HG02798 (cell line): ENCODE measurements at regions not wholly inside any gene's neighbourhood (a gene's known extent, or its start where the extent isn't known, plus 50 kb on each side); places are given as distances from the start of the nearest gene placed in this dataset.
"Not testable (repeated sequence)": the region's sequence is repeated elsewhere in the genome, so short reads cannot be mapped to it uniquely, and the experiment has no call there.

Source experiments
- ATAC-seq: cut with Tn5 transposase; IDR thresholded peaks from one replicate; pipeline ENCODE4 v1.9.1; 2021; ENCODE audit warnings: mild to moderate bottlenecking; ENCODE audit not compliant: unreplicated experiment, poor library complexity

DNA sequence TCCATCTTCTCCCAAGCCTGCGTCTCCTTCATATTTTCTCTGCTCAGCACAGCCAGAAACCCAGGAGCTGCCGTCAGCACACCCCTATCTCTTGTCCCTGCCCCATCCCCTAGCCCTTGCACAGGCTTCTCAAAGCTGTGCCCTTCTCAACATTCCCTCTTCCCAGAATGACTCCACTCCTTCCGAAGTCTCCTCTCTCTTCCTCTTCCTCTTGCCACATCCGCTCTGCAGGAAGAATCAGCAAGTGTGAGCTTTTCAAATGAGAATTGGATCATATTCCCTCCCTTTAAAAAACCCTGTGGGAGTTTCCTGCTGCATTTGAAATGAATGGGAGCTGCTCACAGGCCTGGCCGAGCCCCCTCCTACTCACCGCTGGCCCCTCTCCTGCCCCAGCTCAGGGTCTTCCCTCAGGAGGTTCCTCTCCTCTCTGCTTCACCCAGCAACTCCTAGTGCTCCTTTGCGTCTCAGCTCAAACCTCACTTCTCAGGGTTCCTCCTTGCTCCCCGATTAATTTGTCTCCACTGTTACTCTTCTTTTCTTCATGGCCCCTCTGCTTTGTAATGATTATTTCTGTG is 528.5 kb upstream of the CCDC196 start:
- no peak for ATAC-seq

- ATAC-seq, result peak; percentile 35
These were observed 527.3 kb upstream of the CCDC196 start for GRCh38 chr14:65958664-65959562.

GRCh38 chr14:65959563-65960024 is 526.6 kb upstream of the CCDC196 start:
- ATAC-seq, result peak; percentile 36

DNA sequence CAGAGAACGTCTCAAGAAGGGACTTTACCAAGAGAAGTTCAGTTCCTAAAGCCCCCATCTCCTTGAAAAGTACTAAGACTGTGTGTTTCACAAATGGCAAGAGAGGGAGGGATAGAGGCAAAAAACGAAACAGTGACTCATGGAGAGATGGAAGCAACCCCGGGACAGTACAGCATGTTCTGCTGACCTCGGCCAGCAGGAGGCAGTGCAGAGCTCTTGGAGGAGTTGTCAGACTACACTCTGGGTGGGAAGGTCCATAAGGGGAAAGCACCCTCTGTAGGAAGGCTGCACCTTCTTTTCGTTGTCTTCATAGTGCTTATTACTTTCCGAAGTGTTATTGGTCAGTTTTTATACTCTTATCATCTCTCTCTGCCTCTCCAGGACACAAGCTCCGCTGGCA is 525.2 kb upstream of the CCDC196 start:
- peak; percentile 70 for ATAC-seq

- no peak for ATAC-seq
These were observed 523.2 kb upstream of the CCDC196 start for GRCh38 chr14:65962952-65963351.

- ATAC-seq, result no peak
These were observed 521.8 kb upstream of the CCDC196 start for GRCh38 chr14:65964366-65964765.

DNA sequence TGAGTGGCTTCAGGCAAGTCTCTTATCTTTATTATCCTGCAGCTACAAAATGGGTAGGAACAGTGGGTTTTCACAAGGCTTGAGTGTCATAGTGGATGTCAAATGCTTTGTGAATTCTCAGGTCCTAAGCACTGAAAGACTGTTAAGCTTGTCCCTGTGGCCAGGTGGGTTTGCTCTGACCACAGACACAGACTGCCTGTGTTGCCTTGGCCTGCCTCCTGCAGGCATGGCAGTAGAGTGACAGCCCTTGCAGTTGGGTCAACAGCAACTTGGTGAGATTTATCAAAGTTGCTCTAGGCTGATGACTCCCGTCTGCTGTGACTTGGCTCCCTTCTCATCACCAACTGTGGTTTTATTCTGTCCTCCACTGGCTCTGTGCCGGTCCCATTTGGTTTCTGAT is 520.0 kb upstream of the CCDC196 start:
- no peak for ATAC-seq

DNA sequence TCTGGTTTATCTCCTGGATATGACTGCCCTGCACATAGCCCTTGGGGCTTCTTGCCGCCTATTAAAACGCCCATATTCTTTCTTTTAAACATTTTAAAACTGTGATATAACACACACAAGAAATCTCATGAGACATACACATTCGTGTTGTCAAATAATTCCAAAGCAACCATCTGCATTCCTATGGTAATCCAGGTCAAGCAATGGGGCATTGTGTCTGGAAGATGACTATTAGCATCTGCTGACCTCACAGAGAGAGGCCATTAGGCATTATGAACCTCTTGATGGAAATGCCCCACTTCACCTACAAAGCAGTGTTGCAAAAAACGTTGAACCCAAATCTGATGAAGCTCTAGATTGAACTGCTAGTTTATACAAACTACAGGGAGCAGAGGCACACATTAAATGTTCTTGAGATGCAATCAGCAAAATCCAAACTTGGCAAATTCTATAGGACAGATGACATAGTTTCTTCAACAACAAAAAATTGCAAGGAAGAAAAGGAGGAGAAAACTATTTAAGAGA is 513.8 kb upstream of the CCDC196 start:
- ATAC-seq, result no peak

DNA sequence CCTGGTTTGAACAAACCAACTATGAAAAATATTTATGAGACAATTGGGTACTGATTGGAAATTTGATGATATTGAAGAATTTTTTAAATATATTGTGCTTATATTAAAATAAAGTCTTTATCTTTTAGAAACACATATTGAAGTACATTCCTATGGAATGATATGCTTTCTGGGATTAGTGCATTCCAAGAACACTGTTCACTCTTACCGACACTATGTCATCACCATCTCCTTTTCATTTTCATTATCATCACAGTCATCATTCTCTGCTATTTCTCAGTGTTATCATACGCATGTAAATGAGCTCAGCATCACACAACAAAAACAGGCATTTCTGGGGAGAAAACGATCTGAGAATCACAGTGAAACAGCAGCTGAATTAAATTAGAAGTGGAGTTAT is 513.3 kb upstream of the CCDC196 start:
- ATAC-seq, result no peak

DNA sequence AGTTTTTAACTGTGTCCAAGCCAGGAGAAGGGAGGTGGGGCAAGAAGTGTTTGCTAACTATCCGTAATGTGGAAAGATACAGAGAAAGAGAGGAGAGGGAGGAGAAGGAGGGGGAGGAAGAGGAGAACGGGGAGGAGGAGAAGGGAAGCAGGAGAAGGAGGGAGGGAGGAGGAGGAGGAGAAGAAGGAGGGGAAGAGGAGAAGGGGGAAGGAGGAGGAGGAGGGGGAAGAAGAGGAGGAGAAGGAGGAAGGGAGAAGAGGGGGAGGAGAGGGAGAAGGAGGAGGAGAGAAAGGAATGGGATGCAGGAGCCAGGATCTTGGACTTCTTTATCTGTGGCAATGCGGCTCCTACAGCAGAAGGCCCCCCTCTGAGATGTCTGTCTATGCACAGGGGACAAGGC is 510.3 kb upstream of the CCDC196 start:
- no peak for ATAC-seq

GRCh38 chr14:65976761-65977404 is 509.3 kb upstream of the CCDC196 start:
- ATAC-seq, result no peak

GRCh38 chr14:65981192-65981843 is 504.9 kb upstream of the CCDC196 start:
- ATAC-seq, result no peak

DNA sequence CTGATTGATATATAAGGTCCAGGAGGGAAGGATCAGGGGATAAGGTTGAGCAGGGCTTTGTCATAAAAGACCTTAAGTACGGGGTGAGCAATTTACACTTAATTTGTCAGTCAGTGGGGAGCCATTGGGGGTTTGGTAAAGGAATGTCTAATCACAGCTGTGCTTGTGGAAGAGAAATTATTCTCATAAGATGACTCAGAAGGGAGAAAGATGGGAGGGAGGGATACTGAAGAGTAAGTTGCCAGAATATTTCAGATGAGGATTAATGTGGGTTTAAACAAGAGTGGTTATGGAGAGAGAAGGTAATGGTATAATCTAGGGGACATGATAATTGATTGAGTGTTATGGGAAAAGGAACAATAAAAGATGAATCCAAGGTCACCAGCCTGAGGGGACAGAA is 500.1 kb upstream of the CCDC196 start:
- ATAC-seq, result no peak

DNA sequence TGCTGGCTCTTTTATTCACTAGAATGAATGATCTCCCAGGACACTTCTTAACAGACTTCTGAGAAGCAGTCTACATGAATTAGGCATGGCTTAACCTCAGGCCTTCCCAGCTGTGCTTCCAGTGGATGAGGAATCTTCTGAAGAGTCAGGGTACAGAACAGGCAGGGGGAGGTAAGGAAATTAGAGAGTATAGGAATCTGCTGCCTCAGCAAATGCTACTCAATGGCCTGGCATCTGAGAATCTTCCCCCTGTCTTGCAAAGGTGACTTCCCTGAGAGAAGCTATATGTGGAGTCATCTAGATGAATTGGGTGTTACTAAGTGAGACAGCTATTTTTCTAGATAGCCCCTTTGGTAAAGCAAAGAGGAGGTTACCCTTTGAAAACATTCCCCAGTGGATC is 496.2 kb upstream of the CCDC196 start:
- ATAC-seq, result no peak

- ATAC-seq, result no peak
These were observed 495.1 kb upstream of the CCDC196 start for GRCh38 chr14:65991104-65991503.

GRCh38 chr14:65991935-65992334 is 494.2 kb upstream of the CCDC196 start:
- ATAC-seq, result not testable (repeated sequence)

GRCh38 chr14:65993103-65993502 is 493.1 kb upstream of the CCDC196 start:
- no peak for ATAC-seq

DNA sequence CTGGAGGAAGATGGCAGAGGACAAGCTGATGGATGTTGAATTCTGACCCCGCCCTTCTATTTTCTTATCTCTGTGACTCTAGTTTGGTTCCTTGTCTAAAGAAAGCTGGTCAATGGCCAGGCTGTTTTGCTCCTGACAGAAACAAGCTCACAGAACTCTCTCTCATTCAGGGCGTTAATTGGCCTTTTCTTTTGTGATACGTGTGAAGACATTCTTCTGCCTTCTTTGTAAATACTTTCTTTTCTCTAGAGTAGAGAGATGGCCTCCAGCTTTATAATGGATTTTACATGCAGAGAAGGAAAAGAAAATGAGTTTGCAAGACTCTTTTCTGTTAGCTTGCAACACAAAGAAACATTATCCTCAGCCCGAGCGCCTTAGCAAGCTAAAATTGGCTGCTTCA is 492.2 kb upstream of the CCDC196 start:
- no peak for ATAC-seq

DNA sequence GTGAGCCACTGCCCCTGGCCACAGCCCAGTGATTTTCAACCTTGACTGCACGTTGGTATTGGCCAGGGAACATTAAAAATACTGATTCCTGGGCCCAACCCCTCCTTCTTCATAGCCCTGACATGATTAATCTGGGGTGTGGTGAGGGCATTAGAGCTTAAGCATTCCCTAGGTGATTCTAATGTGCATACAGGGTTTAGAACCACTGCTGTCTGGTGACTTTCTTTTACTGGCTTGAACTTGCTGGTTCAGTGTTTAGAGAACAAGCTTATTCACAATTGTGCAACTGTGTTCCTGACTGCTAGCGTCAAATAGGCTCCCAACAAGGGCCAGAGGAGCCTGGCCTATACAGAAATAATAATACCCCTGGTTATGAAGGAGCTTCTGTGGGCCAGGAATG is 488.8 kb upstream of the CCDC196 start:
- ATAC-seq, result no peak

GRCh38 chr14:65999865-66000264 is 486.3 kb upstream of the CCDC196 start:
- ATAC-seq, result no peak

GRCh38 chr14:66000766-66001165 is 485.4 kb upstream of the CCDC196 start:
- ATAC-seq, result no peak
